Spleen (tissue), 7 donors: ENCODE measurements at regions not wholly inside any gene's neighbourhood (a gene's known extent, or its start where the extent isn't known, plus 50 kb on each side); places are given as distances from the start of the nearest gene placed in this dataset.

Source experiments
- CTCF ChIP-seq, 11 experiments: fragments of 200-600 bp in 7 of 11; fragments of 450-650 bp in 4 of 11; sonication (generic) in 4 of 11; IDR thresholded peaks in 8 of 11; conservative IDR thresholded peaks in 3 of 11; 1 replicate in 7 of 11; 2 replicates in 4 of 11; pipeline versions ENCODE4 v1.4.0 to v1.8.0; 2016 to 2021; ENCODE audit warnings: antibody characterized with exemption in 11 of 11, inconsistent platforms in 4 of 11, mild to moderate bottlenecking in 1 of 11
- POLR2A ChIP-seq, 3 donors: fragments of 450-650 bp; IDR thresholded peaks; one replicate each; pipeline ENCODE4 v1.5.1; 2017; ENCODE audit warnings: antibody characterized with exemption in 3 of 3, mild to moderate bottlenecking in 1 of 3
- donor health status: DM: no; HTN: no; CAD: no; lungs with moderate emphysema.
- donor health status: DM: no; HTN: no; CAD: no.
- donor health status: DM: no; HTN: no; CAD: no.

GRCh38 chr11:22497474-22497873 lies 128.1 kb downstream of the FANCF start:
- TF ChIP-seq CTCF (IDR thresholded peaks at IDR 0.05 in 8 of 11, conservative IDR thresholded peaks at IDR 0.05 in 3 of 11) (no peak), POLR2A (IDR thresholded peaks at IDR 0.05) (no peak)
